ENCODE measurements at regions not wholly inside any gene's neighbourhood (a gene's known extent, or its start where the extent isn't known, plus 50 kb on each side); places are given as distances from the start of the nearest gene placed in this dataset.

DNA sequence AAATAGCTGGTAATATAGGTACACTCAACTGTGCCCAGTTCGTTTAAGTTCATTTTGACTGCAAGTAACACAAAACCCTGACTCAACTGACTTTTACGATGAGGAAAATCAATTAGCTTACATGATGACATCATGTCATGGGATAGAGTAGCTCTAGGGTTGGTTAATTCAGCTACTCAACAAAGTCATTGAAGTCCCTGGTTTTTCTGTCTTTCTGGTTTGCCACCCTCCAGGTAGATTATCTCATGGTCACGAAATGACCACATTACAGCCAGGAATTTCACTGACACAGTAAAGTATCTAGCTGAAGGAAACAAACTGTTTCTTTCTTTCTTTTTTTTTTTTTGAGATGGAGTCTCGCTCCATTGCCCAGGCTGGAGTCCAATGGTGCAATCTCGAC, 68.5 kb upstream of the FUT8 start:
- TF ChIP-seq, protein P1, sequence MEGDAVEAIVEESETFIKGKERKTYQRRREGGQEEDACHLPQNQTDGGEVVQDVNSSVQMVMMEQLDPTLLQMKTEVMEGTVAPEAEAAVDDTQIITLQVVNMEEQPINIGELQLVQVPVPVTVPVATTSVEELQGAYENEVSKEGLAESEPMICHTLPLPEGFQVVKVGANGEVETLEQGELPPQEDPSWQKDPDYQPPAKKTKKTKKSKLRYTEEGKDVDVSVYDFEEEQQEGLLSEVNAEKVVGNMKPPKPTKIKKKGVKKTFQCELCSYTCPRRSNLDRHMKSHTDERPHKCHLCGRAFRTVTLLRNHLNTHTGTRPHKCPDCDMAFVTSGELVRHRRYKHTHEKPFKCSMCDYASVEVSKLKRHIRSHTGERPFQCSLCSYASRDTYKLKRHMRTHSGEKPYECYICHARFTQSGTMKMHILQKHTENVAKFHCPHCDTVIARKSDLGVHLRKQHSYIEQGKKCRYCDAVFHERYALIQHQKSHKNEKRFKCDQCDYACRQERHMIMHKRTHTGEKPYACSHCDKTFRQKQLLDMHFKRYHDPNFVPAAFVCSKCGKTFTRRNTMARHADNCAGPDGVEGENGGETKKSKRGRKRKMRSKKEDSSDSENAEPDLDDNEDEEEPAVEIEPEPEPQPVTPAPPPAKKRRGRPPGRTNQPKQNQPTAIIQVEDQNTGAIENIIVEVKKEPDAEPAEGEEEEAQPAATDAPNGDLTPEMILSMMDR (conservative IDR thresholded peaks at IDR 0.05) = no peak
- TF ChIP-seq ZFX (IDR thresholded peaks at IDR 0.05) = no peak

Data from C4-2B (cell line).